Epithelial cell of proximal tubule (primary cell): ENCODE measurements at regions not wholly inside any gene's neighbourhood (a gene's known extent, or its start where the extent isn't known, plus 50 kb on each side); places are given as distances from the start of the nearest gene placed in this dataset.

Experiments
- DNase-seq: peaks from one replicate; pipeline ENCODE4 v3.0.0-alpha.2; 2011; ENCODE audit warnings: low read depth
- H3K4me3 ChIP-seq: 2 replicates; pipeline ENCODE4 v1.5.1; 2011; ENCODE audit warnings: low read depth, mild to moderate bottlenecking, low read length
- CTCF ChIP-seq: conservative IDR thresholded peaks from 2 replicates; pipeline ENCODE4 v1.5.1; 2012; ENCODE audit warnings: low read depth, mild to moderate bottlenecking, low read length

DNA sequence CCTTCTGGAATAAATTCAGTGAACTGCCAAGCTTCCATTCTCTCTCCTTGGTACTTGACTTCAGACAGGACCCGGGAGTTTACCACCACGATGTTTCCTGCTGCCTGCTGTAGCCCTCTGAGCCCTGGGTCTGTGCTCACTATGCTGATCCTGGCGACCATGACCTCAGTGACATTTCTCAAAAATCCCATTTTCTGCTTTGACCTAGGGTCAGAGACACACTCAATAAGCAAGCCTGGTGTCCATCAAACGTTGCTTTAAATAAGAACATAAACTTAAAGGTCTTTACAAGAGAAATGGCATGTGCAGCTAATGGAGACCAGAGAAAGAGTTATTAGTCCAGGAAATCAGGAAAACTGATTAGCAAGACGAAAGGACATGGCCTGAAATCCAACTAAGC lies 509.7 kb upstream of the SULF2 start:
- DNase-seq = no peak
- TF ChIP-seq CTCF = no peak
- H3K4me3 ChIP-seq = no peak overlapping the region

DNA sequence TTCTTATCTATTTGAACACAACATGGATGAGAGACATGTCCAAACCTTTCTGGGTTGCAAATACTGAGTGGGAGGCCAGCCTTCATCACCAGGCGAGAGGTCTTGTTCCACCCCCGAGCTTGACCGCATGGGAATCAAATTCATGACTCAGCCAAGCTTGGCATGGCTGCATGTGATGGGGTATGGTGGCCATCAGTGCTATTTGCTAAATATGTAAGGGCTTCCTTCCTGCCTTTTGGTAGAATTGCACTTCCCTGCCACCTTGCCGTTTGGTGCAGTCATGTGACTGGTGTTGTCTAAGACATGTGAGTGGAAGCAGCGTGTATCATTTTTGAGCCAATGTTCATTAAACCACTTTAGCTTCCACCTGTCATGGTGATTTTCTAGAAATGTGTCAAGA lies 508.9 kb upstream of the SULF2 start:
- DNase-seq = no peak
- TF ChIP-seq CTCF = no peak
- H3K4me3 ChIP-seq = no peak overlapping the region

- no peak for DNase-seq
- H3K4me3 ChIP-seq = no peak overlapping the region
- TF ChIP-seq CTCF = no peak
These were observed 508.4 kb upstream of the SULF2 start for GRCh38 chr20:48293671-48294070.

DNA sequence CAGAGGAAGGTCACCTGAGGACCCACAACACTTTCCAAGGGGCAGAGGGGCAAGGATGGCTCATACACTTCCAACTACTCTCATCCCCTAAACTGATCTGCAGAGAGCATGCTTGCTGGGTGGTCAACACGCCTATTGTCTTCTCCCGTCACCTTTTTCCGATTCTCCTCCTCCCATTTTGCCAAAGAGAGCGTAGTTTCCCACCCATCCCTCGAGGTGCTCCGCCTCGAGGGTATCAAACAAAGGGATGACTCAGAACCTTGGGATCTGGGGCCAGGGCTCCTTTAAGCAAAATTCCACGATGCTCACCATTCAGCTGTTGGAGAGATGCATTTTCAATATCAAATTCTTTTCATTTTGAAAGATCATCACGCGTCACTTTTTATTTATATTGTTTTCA lies 507.5 kb upstream of the SULF2 start:
- DNase-seq = no peak
- no peak overlapping the region for H3K4me3 ChIP-seq
- TF ChIP-seq CTCF = no peak

DNA sequence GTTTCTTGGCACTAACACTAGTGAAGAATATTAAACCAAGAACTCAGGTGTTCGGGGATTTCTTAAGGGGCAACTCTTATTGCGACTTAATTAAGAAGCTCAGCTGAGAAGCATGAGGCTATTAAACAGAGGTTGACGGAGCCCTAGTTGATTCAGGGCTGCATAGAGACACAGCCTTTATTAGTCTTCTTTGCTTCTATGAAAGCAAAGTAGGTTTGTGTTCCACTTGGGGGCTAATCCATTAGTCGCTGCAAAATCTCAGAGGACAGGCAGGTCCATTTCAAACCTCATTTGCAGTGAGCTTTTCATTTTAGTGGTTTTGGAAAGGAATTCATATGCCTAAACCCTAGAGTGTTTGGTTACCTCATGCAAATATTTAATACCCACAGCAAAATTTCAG lies 506.6 kb upstream of the SULF2 start:
- H3K4me3 ChIP-seq = no peak overlapping the region
- no peak for DNase-seq
- TF ChIP-seq CTCF = no peak

- no peak overlapping the region for H3K4me3 ChIP-seq
- no peak for TF ChIP-seq CTCF
- DNase-seq = no peak
These were observed 503.7 kb upstream of the SULF2 start for GRCh38 chr20:48288930-48289507.

DNA sequence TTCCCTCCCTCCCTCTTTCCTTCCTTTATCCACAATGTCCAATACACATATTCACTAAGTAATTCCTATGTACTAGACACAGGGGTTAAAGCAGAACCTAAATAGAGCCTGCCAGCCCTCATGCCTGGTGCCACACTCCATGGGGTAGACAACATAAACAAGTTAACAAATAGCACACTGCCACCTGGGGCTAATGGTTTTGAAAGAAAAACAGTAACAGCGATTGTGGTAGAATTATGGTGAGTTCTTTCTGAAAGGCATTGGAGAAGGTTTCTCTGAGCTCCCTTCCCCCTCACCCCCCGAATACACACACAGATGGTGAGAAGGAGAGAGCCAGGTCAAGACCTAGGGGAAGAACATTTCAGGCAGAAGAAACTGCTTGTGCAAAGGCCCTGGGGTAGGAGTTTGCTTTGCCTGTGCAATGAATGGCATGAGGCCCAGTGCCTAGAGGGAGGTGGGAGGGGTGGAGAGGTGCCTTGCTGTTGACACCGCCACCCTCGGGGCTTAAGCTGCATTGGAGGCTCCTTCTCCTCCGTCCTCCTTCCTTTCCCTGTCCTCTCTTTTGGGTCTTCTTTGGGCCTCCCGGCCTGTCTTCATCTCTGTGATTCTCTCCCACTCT lies 502.4 kb upstream of the SULF2 start:
- no peak for DNase-seq
- TF ChIP-seq CTCF = no peak
- H3K4me3 ChIP-seq = no peak overlapping the region
